SU-DHL-6 (cell line): ENCODE measurements at regions not wholly inside any gene's neighbourhood (a gene's known extent, or its start where the extent isn't known, plus 50 kb on each side); places are given as distances from the start of the nearest gene placed in this dataset.

ENCODE experiments used
- H2AFZ ChIP-seq: fragments of 200-600 bp; sonication (generic); 2 replicates; pipeline ENCODE4 v1.6.1; 2014; ENCODE audit warnings: low read depth, mild to moderate bottlenecking, moderate library complexity, mixed read lengths, antibody characterized with exemption, low read length; ENCODE audit not compliant: severe bottlenecking
- H3F3A ChIP-seq: fragments of 200-600 bp; shearing (Covaris generic); 2 replicates; pipeline ENCODE4 v1.6.0; 2016; ENCODE audit warnings: antibody characterized with exemption, mild to moderate bottlenecking; ENCODE audit not compliant: insufficient read depth
- H3K27ac ChIP-seq: fragments of 200-600 bp; sonication (generic); 2 replicates; pipeline ENCODE4 v1.5.1; 2016; ENCODE audit warnings: low read depth, mild to moderate bottlenecking, low read length, moderate library complexity, mixed read lengths
- H3K27me3 ChIP-seq: fragments of 200-600 bp; sonication (generic), shearing (Covaris generic); 2 replicates; pipeline ENCODE4 v1.6.0; 2014; ENCODE audit warnings: mild to moderate bottlenecking, low read length
- H3K36me3 ChIP-seq: fragments of 200-600 bp; sonication (generic); 2 replicates; pipeline ENCODE4 v1.6.1; 2014; ENCODE audit warnings: mild to moderate bottlenecking, low read length, mixed read lengths
- H3K4me2 ChIP-seq: fragments of 300-600, 200-600 bp; shearing (Covaris generic), sonication (generic); 2 replicates; pipeline ENCODE4 v1.6.0; 2014; ENCODE audit warnings: low read length, low read depth, mild to moderate bottlenecking; ENCODE audit not compliant: poor library complexity, severe bottlenecking
- H3K4me3 ChIP-seq: fragments of 200-600 bp; sonication (generic); 2 replicates; pipeline ENCODE4 v1.5.1; 2014; ENCODE audit warnings: antibody characterized with exemption, low read length, mild to moderate bottlenecking, mixed read lengths; ENCODE audit not compliant: insufficient read depth, poor library complexity, severe bottlenecking
- H3K79me2 ChIP-seq: fragments of 200-600 bp; sonication (generic); 2 replicates; pipeline ENCODE4 v1.6.1; 2014; ENCODE audit warnings: mild to moderate bottlenecking, low read length, moderate library complexity; ENCODE audit not compliant: insufficient read depth
- H3K9ac ChIP-seq: fragments of 200-600 bp; sonication (generic); 2 replicates; pipeline ENCODE4 v1.7.0; 2014; ENCODE audit warnings: mild to moderate bottlenecking, low read length
- H3K9me2 ChIP-seq: fragments of 200-600 bp; sonication (generic); replicated peaks from 2 replicates; pipeline ENCODE4 v1.6.1; 2014; ENCODE audit warnings: low read length; ENCODE audit not compliant: insufficient read depth
- H3K9me3 ChIP-seq: fragments of 200-600 bp; sonication (generic); 2 replicates; pipeline ENCODE4 v1.6.1; 2014; ENCODE audit warnings: low read length, mixed read lengths; ENCODE audit not compliant: insufficient read depth
- H4K20me1 ChIP-seq: fragments of 200-600 bp; sonication (generic); 2 replicates; pipeline ENCODE4 v1.6.1; 2014; ENCODE audit warnings: low read depth, mild to moderate bottlenecking, antibody characterized with exemption, low read length, moderate library complexity, mixed read lengths
- EZH2phosphoT487 ChIP-seq: fragments of 200-600 bp; sonication (generic), shearing (Covaris generic); conservative IDR thresholded peaks from 2 replicates; pipeline ENCODE4 v1.6.1; 2018; ENCODE audit warnings: mild to moderate bottlenecking, antibody characterized with exemption, low read length, moderate library complexity, mixed read lengths
- TF ChIP-seq, protein P1 (sequence below): fragments of 200-600 bp; sonication (generic); IDR thresholded peaks from one replicate; pipeline ENCODE4 v1.5.1; 2017; ENCODE audit warnings: antibody characterized with exemption, mild to moderate bottlenecking, low read length, moderate library complexity; ENCODE audit not compliant: insufficient read depth, poor library complexity, severe bottlenecking

DNA sequence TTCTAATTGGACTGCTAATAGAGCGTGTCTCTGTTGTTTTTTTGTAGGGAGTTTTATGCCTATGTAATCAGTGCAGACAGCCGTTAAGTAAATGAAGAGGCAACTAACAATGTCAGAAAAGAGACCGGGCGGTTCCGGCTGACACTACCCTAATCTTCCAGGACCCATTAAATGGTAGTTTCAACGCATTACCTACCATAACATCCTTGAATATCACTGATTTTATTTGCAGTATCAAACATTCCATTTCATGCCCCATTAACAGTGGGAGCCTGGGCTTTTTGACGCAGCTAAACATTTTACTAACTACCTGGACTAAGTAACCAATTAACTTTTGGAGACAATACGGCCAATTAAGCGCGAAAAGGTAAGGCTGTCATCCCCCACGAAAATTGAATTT, 832.9 kb upstream of the NR2F2 start:
- no peaks in the 10 kb centered on the region for H3K9me3 ChIP-seq
- no peak overlapping the region for H3K4me3 ChIP-seq
- no peak overlapping the region for H3K27ac ChIP-seq
- H4K20me1 ChIP-seq, result no peaks in the 10 kb centered on the region
- H3K27me3 ChIP-seq, result no peaks in the 10 kb centered on the region
- no peaks in the 10 kb centered on the region for H3K36me3 ChIP-seq
- no peaks in the 10 kb centered on the region for H3K9me2 ChIP-seq
- no peak overlapping the region for H3K9ac ChIP-seq
- TF ChIP-seq, protein P1, sequence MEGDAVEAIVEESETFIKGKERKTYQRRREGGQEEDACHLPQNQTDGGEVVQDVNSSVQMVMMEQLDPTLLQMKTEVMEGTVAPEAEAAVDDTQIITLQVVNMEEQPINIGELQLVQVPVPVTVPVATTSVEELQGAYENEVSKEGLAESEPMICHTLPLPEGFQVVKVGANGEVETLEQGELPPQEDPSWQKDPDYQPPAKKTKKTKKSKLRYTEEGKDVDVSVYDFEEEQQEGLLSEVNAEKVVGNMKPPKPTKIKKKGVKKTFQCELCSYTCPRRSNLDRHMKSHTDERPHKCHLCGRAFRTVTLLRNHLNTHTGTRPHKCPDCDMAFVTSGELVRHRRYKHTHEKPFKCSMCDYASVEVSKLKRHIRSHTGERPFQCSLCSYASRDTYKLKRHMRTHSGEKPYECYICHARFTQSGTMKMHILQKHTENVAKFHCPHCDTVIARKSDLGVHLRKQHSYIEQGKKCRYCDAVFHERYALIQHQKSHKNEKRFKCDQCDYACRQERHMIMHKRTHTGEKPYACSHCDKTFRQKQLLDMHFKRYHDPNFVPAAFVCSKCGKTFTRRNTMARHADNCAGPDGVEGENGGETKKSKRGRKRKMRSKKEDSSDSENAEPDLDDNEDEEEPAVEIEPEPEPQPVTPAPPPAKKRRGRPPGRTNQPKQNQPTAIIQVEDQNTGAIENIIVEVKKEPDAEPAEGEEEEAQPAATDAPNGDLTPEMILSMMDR, result no peak
- TF ChIP-seq EZH2phosphoT487, result no peak
- no peak overlapping the region for H3K4me2 ChIP-seq
- H3K79me2 ChIP-seq, result no peaks in the 10 kb centered on the region
- no peak overlapping the region for H2AFZ ChIP-seq
- H3F3A ChIP-seq, result no peaks in the 10 kb centered on the region

GRCh38 chr15:95498961-95499360, 831.5 kb upstream of the NR2F2 start:
- Histone ChIP-seq H4K20me1 (no peaks in the 10 kb centered on the region), H3K79me2 (no peaks in the 10 kb centered on the region), H3K27ac (no peak overlapping the region), H3K9me2 (no peaks in the 10 kb centered on the region), H3K36me3 (no peaks in the 10 kb centered on the region), H3K4me2 (no peak overlapping the region), H3K4me3 (no peak overlapping the region), H3K9ac (no peak overlapping the region), H3K9me3 (no peaks in the 10 kb centered on the region), H2AFZ (no peak overlapping the region), H3F3A (no peaks in the 10 kb centered on the region), H3K27me3 (no peaks in the 10 kb centered on the region)
- TF ChIP-seq, protein P1, result no peak
- no peak for TF ChIP-seq EZH2phosphoT487

- no peaks in the 10 kb centered on the region for H3K36me3 ChIP-seq
- H3K9ac ChIP-seq, result no peak overlapping the region
- H3K9me2 ChIP-seq, result no peaks in the 10 kb centered on the region
- H2AFZ ChIP-seq, result no peak overlapping the region
- no peaks in the 10 kb centered on the region for H3K79me2 ChIP-seq
- H3K27me3 ChIP-seq, result no peaks in the 10 kb centered on the region
- TF ChIP-seq EZH2phosphoT487, result no peak
- TF ChIP-seq, protein P1, result no peak
- no peaks in the 10 kb centered on the region for H3K9me3 ChIP-seq
- H3K4me3 ChIP-seq, result no peak overlapping the region
- H3F3A ChIP-seq, result no peaks in the 10 kb centered on the region
- H3K27ac ChIP-seq, result no peak overlapping the region
- no peak overlapping the region for H3K4me2 ChIP-seq
- no peaks in the 10 kb centered on the region for H4K20me1 ChIP-seq
Measured at GRCh38 chr15:95499397-95499796, 831.1 kb upstream of the NR2F2 start.
